ENCODE measurements at regions not wholly inside any gene's neighbourhood (a gene's known extent, or its start where the extent isn't known, plus 50 kb on each side); places are given as distances from the start of the nearest gene placed in this dataset.

- H3K4me1 ChIP-seq (ENCODE audit: control insufficient read depth in 1 of 2, insufficient read depth in 2 of 2, low read depth in 1 of 2, low read length in 1 of 2): peaks cover 0 to 3% of the 10 kb centered on the region in 2 experiments; a peak in 2 of 4 replicates
- ChIA-PET POLR2A (no interaction called here), CTCF (no interaction called here)
- no peaks in the 10 kb centered on the region for H3K27me3 ChIP-seq (ENCODE audit: insufficient read depth)
- H3F3A ChIP-seq (replicated peaks; ENCODE audit: insufficient read depth): no peaks in the 10 kb centered on the region
- H3K36me3 ChIP-seq (replicated peaks in 1 of 2; ENCODE audit: control insufficient read depth in 1 of 2, insufficient read depth in 2 of 2, low read length in 1 of 2): no peaks in the 10 kb centered on the region
- no peaks in the 10 kb centered on the region for H3K79me2 ChIP-seq (ENCODE audit: insufficient read depth)
- TF ChIP-seq JUND (IDR thresholded peaks at IDR 0.05) (no peak), NFIC (IDR thresholded peaks at IDR 0.05; ENCODE audit: borderline replicate concordance) (no peak), SIN3A (IDR thresholded peaks at IDR 0.05; ENCODE audit: borderline replicate concordance, low read depth, low read length) (no peak), MEF2A (IDR thresholded peaks at IDR 0.05; ENCODE audit: borderline replicate concordance, low read depth) (no peak), SMC3 (IDR thresholded peaks at IDR 0.05; ENCODE audit: low read depth, low read length) (no peak), USF1 (IDR thresholded peaks at IDR 0.05; ENCODE audit: borderline replicate concordance, low read depth) (no peak), FOSL2 (IDR thresholded peaks at IDR 0.05; ENCODE audit: borderline replicate concordance, low read depth) (no peak), RXRA (IDR thresholded peaks at IDR 0.05; ENCODE audit: borderline replicate concordance, low read depth) (no peak), ZBTB33 (IDR thresholded peaks at IDR 0.05; ENCODE audit: borderline replicate concordance, low read depth) (no peak), FOXJ3 (CRISPR knock-in tag; IDR thresholded peaks at IDR 0.05) (no peak), TCF12 (IDR thresholded peaks at IDR 0.05) (no peak), GABPA (IDR thresholded peaks at IDR 0.05; ENCODE audit: low read depth) (no peak), CHD2 (IDR thresholded peaks at IDR 0.05; ENCODE audit: low read length, partially characterized antibody) (no peak), RFX5 (IDR thresholded peaks at IDR 0.05; ENCODE audit: low read length) (no peak), TAF1 (IDR thresholded peaks at IDR 0.05; ENCODE audit: borderline replicate concordance, low read depth, low read length) (no peak), MXI1 (IDR thresholded peaks at IDR 0.05; ENCODE audit: low read depth, low read length) (no peak), CTCF (IDR thresholded peaks at IDR 0.05) (no peak)
- 26% methylated on average over 6 of the region's 6 CpGs for WGBS (ENCODE audit: low lambda C conversion rate)
- no peaks in the 10 kb centered on the region for H3K9me3 ChIP-seq
- no peak overlapping the region for H3K27ac ChIP-seq (ENCODE audit: low read depth in 2 of 2, low read length in 1 of 2)
- H3K9ac ChIP-seq: no peak overlapping the region
- H4K20me1 ChIP-seq (ENCODE audit: insufficient read depth): no peaks in the 10 kb centered on the region
- no peak overlapping the region for H3K4me3 ChIP-seq (ENCODE audit: low read depth in 2 of 2, low read length in 1 of 2)
- H2AFZ ChIP-seq (ENCODE audit: low read depth): no peak overlapping the region
- H3K4me2 ChIP-seq: no peak overlapping the region
- 0 out of 2 replicates have a peak, but pooled peaks cover 3% of the 10 kb centered on the region for H3K9me2 ChIP-seq
- DNase-seq: no peak
These were observed 433.8 kb upstream of the ZNF507 start for GRCh38 chr19:31911577-31911976.

All from SK-N-SH (cell line).